Liver (tissue), 8 donors: ENCODE measurements at regions not wholly inside any gene's neighbourhood (a gene's known extent, or its start where the extent isn't known, plus 50 kb on each side); places are given as distances from the start of the nearest gene placed in this dataset.

Experiments
- DNase-seq: peaks from one replicate; pipeline ENCODE4 v3.0.0-alpha.2; 2017; ENCODE audit warnings: low spot score
- H3K27ac ChIP-seq, 2 donors: one replicate each; pipeline ENCODE4 v1.7.0; 2013; ENCODE audit warnings: inconsistent platforms in 2 of 2, low read length in 2 of 2, control low read depth in 1 of 2, low read depth in 1 of 2, mild to moderate bottlenecking in 1 of 2
- H3K27me3 ChIP-seq, 4 donors: one replicate each; pipeline versions ENCODE4 v1.6.1 to v1.7.0; 2013; ENCODE audit warnings: low read length in 3 of 4, inconsistent platforms in 1 of 4, mild to moderate bottlenecking in 1 of 4, moderate library complexity in 1 of 4; ENCODE audit not compliant: control insufficient read depth in 4 of 4, insufficient read depth in 4 of 4
- H3K36me3 ChIP-seq, 4 donors: one replicate each; pipeline versions ENCODE4 v1.6.1 to v1.7.0; 2013; ENCODE audit warnings: low read length in 3 of 4, mild to moderate bottlenecking in 3 of 4, low read depth in 1 of 4, moderate library complexity in 1 of 4; ENCODE audit not compliant: control insufficient read depth in 4 of 4, insufficient read depth in 3 of 4
- H3K4me1 ChIP-seq, 4 donors: one replicate each; pipeline versions ENCODE4 v1.6.1 to v1.7.0; 2013; ENCODE audit warnings: low read length in 3 of 4, mild to moderate bottlenecking in 3 of 4, moderate library complexity in 1 of 4; ENCODE audit not compliant: control insufficient read depth in 4 of 4, insufficient read depth in 4 of 4
- H3K4me3 ChIP-seq, 3 donors: one replicate each; pipeline versions ENCODE4 v1.6.1 to v1.7.0; 2013; ENCODE audit warnings: low read length in 3 of 3, control low read depth in 1 of 3, low read depth in 1 of 3, mild to moderate bottlenecking in 1 of 3
- H3K9ac ChIP-seq, 2 donors: one replicate each; pipeline ENCODE4 v1.7.0; 2013; ENCODE audit warnings: low read length in 2 of 2, mild to moderate bottlenecking in 2 of 2, moderate library complexity in 2 of 2, control low read depth in 1 of 2, low read depth in 1 of 2
- H3K9me3 ChIP-seq, 4 donors: one replicate each; pipeline versions ENCODE4 v1.6.1 to v1.7.0; 2013; ENCODE audit warnings: low read length in 3 of 4; ENCODE audit not compliant: control insufficient read depth in 4 of 4
- ATF3 ChIP-seq: IDR thresholded peaks from 2 replicates; pipeline ENCODE4 v1.6.1; 2016; ENCODE audit warnings: antibody characterized with exemption
- CTCF ChIP-seq: fragments of 150-350 bp; IDR thresholded peaks from 2 replicates; pipeline ENCODE4 v1.5.1; 2017; ENCODE audit warnings: improper control_type of control experiment, low read depth, low read length; ENCODE audit not compliant: missing input control
- EGR1 ChIP-seq, 2 donors: IDR thresholded peaks; 2 replicates each; pipeline ENCODE4 v1.6.1; 2016 to 2018; ENCODE audit warnings: antibody characterized with exemption in 2 of 2, low read depth in 2 of 2
- GABPA ChIP-seq, 2 donors: IDR thresholded peaks in 1 of 2; conservative IDR thresholded peaks in 1 of 2; 2 replicates each; pipeline ENCODE4 v1.6.1; 2016; ENCODE audit warnings: antibody characterized with exemption in 2 of 2, mild to moderate bottlenecking in 1 of 2, moderate library complexity in 1 of 2
- HNF4A ChIP-seq, 2 donors: conservative IDR thresholded peaks; 2 replicates each; pipeline ENCODE4 v1.6.1; 2016; ENCODE audit warnings: antibody characterized with exemption in 2 of 2, mild to moderate bottlenecking in 2 of 2
- HNF4G ChIP-seq: IDR thresholded peaks from 2 replicates; pipeline ENCODE4 v1.6.1; 2016; ENCODE audit warnings: antibody characterized with exemption
- JUND ChIP-seq, 2 donors: IDR thresholded peaks; 2 replicates each; pipeline ENCODE4 v1.6.1; 2016; ENCODE audit warnings: antibody characterized with exemption in 2 of 2
- MAX ChIP-seq: IDR thresholded peaks from 2 replicates; pipeline ENCODE4 v1.6.1; 2016; ENCODE audit warnings: antibody characterized with exemption
- NR2F2 ChIP-seq: IDR thresholded peaks from 2 replicates; pipeline ENCODE4 v1.6.1; 2016; ENCODE audit warnings: antibody characterized with exemption
- RAD21 ChIP-seq, 2 donors: IDR thresholded peaks; 2 replicates each; pipeline ENCODE4 v1.6.1; 2016; ENCODE audit warnings: antibody characterized with exemption in 2 of 2, mild to moderate bottlenecking in 2 of 2
- REST ChIP-seq: IDR thresholded peaks from 2 replicates; pipeline ENCODE4 v1.6.1; 2016; ENCODE audit warnings: antibody characterized with exemption, mild to moderate bottlenecking
- RXRA ChIP-seq, 2 donors: IDR thresholded peaks; 2 replicates each; pipeline ENCODE4 v1.6.1; 2017 to 2018; ENCODE audit warnings: antibody characterized with exemption in 2 of 2, mild to moderate bottlenecking in 1 of 2
- SP1 ChIP-seq: IDR thresholded peaks from 2 replicates; pipeline ENCODE4 v1.6.1; 2018; ENCODE audit warnings: antibody characterized with exemption, mild to moderate bottlenecking
- TAF1 ChIP-seq: conservative IDR thresholded peaks from 2 replicates; pipeline ENCODE4 v1.6.1; 2016; ENCODE audit warnings: antibody characterized with exemption, mild to moderate bottlenecking
- YY1 ChIP-seq: IDR thresholded peaks from 2 replicates; pipeline ENCODE4 v1.6.1; 2016; ENCODE audit warnings: antibody characterized with exemption, mild to moderate bottlenecking
- ZBTB33 ChIP-seq: IDR thresholded peaks from 2 replicates; pipeline ENCODE4 v1.6.1; 2016; ENCODE audit warnings: antibody characterized with exemption
- whole genome bisulfite sequencing: extraction: QIAGEN DNeasy Blood & Tissue Kit; methylation state at CpG from one replicate; pipeline ENCODE4 v1.1.7; 2013; 5-methylcytosine and 5-hydroxymethylcytosine counted together
- donor health status: healthy.
- donor health status: healthy.
- donor health status: healthy.
- donor health status: healthy.
- donor health status: healthy.

- Histone ChIP-seq H3K27me3 (peaks cover 0 to 12% (median 4%) of the 10 kb centered on the region in 4 donors), H3K4me3 (no peak overlapping the region), H3K9ac (no peak overlapping the region), H3K36me3 (no peaks in the 10 kb centered on the region), H3K4me1 (peaks cover 0 to 3% (median 0%) of the 10 kb centered on the region in 4 donors), H3K27ac (no peak overlapping the region), H3K9me3 (no peaks in the 10 kb centered on the region)
- no peak for DNase-seq
- 11% methylated on average over 1 of the region's 1 CpG for WGBS
- no peak for TF ChIP-seq ATF3
- no peak for TF ChIP-seq YY1
- no peak for TF ChIP-seq REST
- TF ChIP-seq HNF4A (conservative IDR thresholded peaks at IDR 0.05), result no peak
- peak; percentile 16 to 39 for TF ChIP-seq RAD21 (IDR thresholded peaks at IDR 0.05)
- TF ChIP-seq SP1, result no peak
- TF ChIP-seq TAF1, result no peak
- TF ChIP-seq ZBTB33, result no peak
- TF ChIP-seq NR2F2, result no peak
- no peak for TF ChIP-seq JUND (IDR thresholded peaks at IDR 0.05)
- TF ChIP-seq CTCF, result peak; percentile 34
- TF ChIP-seq HNF4G, result no peak
- no peak for TF ChIP-seq GABPA (IDR thresholded peaks at IDR 0.05 in 1 of 2, conservative IDR thresholded peaks at IDR 0.05 in 1 of 2)
These were observed 177.8 kb downstream of the OLFM4 start for GRCh38 chr13:53206455-53206854.

GRCh38 chr13:53207556-53207955, 178.9 kb downstream of the OLFM4 start:
- peaks cover 0 to 3% (median 1%) of the 10 kb centered on the region in 4 donors for H3K27me3 ChIP-seq
- no peak overlapping the region for H3K4me3 ChIP-seq
- H3K9ac ChIP-seq, result no peak overlapping the region
- 67% methylated on average over 3 of the region's 3 CpGs for WGBS
- H3K4me1 ChIP-seq, result no peaks in the 10 kb centered on the region
- H3K27ac ChIP-seq, result no peak overlapping the region
- no peaks in the 10 kb centered on the region for H3K36me3 ChIP-seq
- H3K9me3 ChIP-seq, result no peaks in the 10 kb centered on the region
- DNase-seq, result no peak
- no peak for TF ChIP-seq JUND (IDR thresholded peaks at IDR 0.05)
- TF ChIP-seq EGR1 (IDR thresholded peaks at IDR 0.05; ENCODE audit: low read depth in 2 of 2), result no peak
- TF ChIP-seq YY1, result no peak
- no peak for TF ChIP-seq RAD21 (IDR thresholded peaks at IDR 0.05)
- no peak for TF ChIP-seq HNF4A (conservative IDR thresholded peaks at IDR 0.05)
- no peak for TF ChIP-seq RXRA (IDR thresholded peaks at IDR 0.05)
- no peak for TF ChIP-seq NR2F2
- no peak for TF ChIP-seq GABPA (IDR thresholded peaks at IDR 0.05 in 1 of 2, conservative IDR thresholded peaks at IDR 0.05 in 1 of 2)
- no peak for TF ChIP-seq ATF3
- no peak for TF ChIP-seq TAF1
- no peak for TF ChIP-seq MAX
- no peak for TF ChIP-seq SP1
- no peak for TF ChIP-seq REST
- TF ChIP-seq HNF4G, result no peak
- TF ChIP-seq ZBTB33, result no peak
